OCI-LY3 (cell line): ENCODE measurements at regions not wholly inside any gene's neighbourhood (a gene's known extent, or its start where the extent isn't known, plus 50 kb on each side); places are given as distances from the start of the nearest gene placed in this dataset.

Experiments used
- H2AFZ ChIP-seq: fragments of 200-600, 300-600 bp; shearing (Covaris generic); 2 replicates; pipeline ENCODE4 v1.6.0; 2014; ENCODE audit warnings: antibody characterized with exemption, low read depth, low read length
- H3K27ac ChIP-seq: fragments of 200-600, 300-600 bp; sonication (generic); 2 replicates; pipeline ENCODE4 v1.5.1; 2014; ENCODE audit warnings: mild to moderate bottlenecking, low read length, moderate library complexity, mixed read lengths
- H3K27me3 ChIP-seq: fragments of 200-600, 300-600 bp; sonication (generic); 2 replicates; pipeline ENCODE4 v1.6.1; 2014; ENCODE audit warnings: low read depth, low read length, mixed read lengths
- H3K36me3 ChIP-seq: fragments of 200-600, 300-600 bp; sonication (generic); replicated peaks from 2 replicates; pipeline ENCODE3; 2014; ENCODE audit warnings: low read depth, low read length, mixed read lengths
- H3K4me1 ChIP-seq: fragments of 300-600, 200-600 bp; sonication (generic); 2 replicates; pipeline ENCODE4 v1.6.1; 2014; ENCODE audit warnings: low read length, mixed read lengths
- H3K4me2 ChIP-seq: fragments of 200-600, 300-600 bp; sonication (generic); 2 replicates; pipeline ENCODE4 v1.6.1; 2014; ENCODE audit warnings: low read length, mixed read lengths
- H3K4me3 ChIP-seq: fragments of 300-600, 200-600 bp; sonication (generic); 2 replicates; pipeline ENCODE4 v1.5.1; 2014; ENCODE audit warnings: antibody characterized with exemption, mild to moderate bottlenecking, low read length, moderate library complexity
- H3K79me2 ChIP-seq: fragments of 300-600, 200-600 bp; shearing (Covaris generic); 2 replicates; pipeline ENCODE4 v1.6.1; 2014; ENCODE audit warnings: mild to moderate bottlenecking, low read length, mixed read lengths
- H3K9ac ChIP-seq: fragments of 300-600, 200-600 bp; shearing (Covaris generic); 2 replicates; pipeline ENCODE4 v1.6.0; 2014; ENCODE audit warnings: mild to moderate bottlenecking, low read length, moderate library complexity
- H3K9me3 ChIP-seq: fragments of 200-600, 300-600 bp; shearing (Covaris generic); 2 replicates; pipeline ENCODE4 v1.6.1; 2014; ENCODE audit warnings: low read length, mixed read lengths; ENCODE audit not compliant: insufficient read depth
- H4K20me1 ChIP-seq: fragments of 200-600, 300-600 bp; sonication (generic); 2 replicates; pipeline ENCODE4 v1.6.1; 2016; ENCODE audit warnings: low read length, mixed read lengths; ENCODE audit not compliant: insufficient read depth
- CTCF ChIP-seq: fragments of 200-600, 300-600 bp; sonication (generic); IDR thresholded peaks from 2 replicates; pipeline ENCODE4 v1.5.1; 2014; ENCODE audit warnings: antibody characterized with exemption, low read length, low read depth
- EZH2phosphoT487 ChIP-seq: fragments of 200-600 bp; shearing (Covaris generic); IDR thresholded peaks from 2 replicates; pipeline ENCODE4 v1.6.1; 2018; ENCODE audit warnings: antibody characterized with exemption, mixed run types, low read depth

GRCh38 chr20:21632735-21633053, 72.8 kb upstream of the PAX1 start:
- no peaks in the 10 kb centered on the region for H3K36me3 ChIP-seq
- H3K4me3 ChIP-seq = no peak overlapping the region
- H3K9me3 ChIP-seq = no peaks in the 10 kb centered on the region
- H4K20me1 ChIP-seq = no peaks in the 10 kb centered on the region
- no peak overlapping the region for H3K4me2 ChIP-seq
- H3K9ac ChIP-seq = no peak overlapping the region
- no peak overlapping the region for H2AFZ ChIP-seq
- no peaks in the 10 kb centered on the region for H3K79me2 ChIP-seq
- H3K27ac ChIP-seq = no peak overlapping the region
- no peaks in the 10 kb centered on the region for H3K4me1 ChIP-seq
- H3K27me3 ChIP-seq = peaks cover 10% of the 10 kb centered on the region; the same call in 1 of the 2 replicates
- TF ChIP-seq EZH2phosphoT487 (no peak), CTCF (no peak)

GRCh38 chr20:21632031-21632734, 73.3 kb upstream of the PAX1 start:
- Histone ChIP-seq H3K4me3 (no peak overlapping the region), H3K27me3 (peaks cover 10% of the 10 kb centered on the region; the same call in 1 of the 2 replicates), H3K9me3 (no peaks in the 10 kb centered on the region), H2AFZ (no peak overlapping the region), H3K36me3 (no peaks in the 10 kb centered on the region), H3K4me2 (no peak overlapping the region), H3K4me1 (no peaks in the 10 kb centered on the region), H4K20me1 (no peaks in the 10 kb centered on the region), H3K79me2 (no peaks in the 10 kb centered on the region), H3K9ac (no peak overlapping the region), H3K27ac (no peak overlapping the region)
- TF ChIP-seq CTCF (no peak), EZH2phosphoT487 (no peak)

- Histone ChIP-seq H3K27me3 (peaks cover 16% of the 10 kb centered on the region; the same call in 1 of the 2 replicates), H3K4me2 (no peak overlapping the region), H2AFZ (no peak overlapping the region), H3K4me3 (no peak overlapping the region), H4K20me1 (no peaks in the 10 kb centered on the region), H3K9ac (no peak overlapping the region), H3K4me1 (no peaks in the 10 kb centered on the region), H3K79me2 (no peaks in the 10 kb centered on the region), H3K27ac (no peak overlapping the region), H3K36me3 (no peaks in the 10 kb centered on the region), H3K9me3 (no peaks in the 10 kb centered on the region)
- TF ChIP-seq EZH2phosphoT487 (no peak), CTCF (no peak)
These were observed 76.7 kb upstream of the PAX1 start for GRCh38 chr20:21628800-21629199.

- Histone ChIP-seq H3K9me3 (no peaks in the 10 kb centered on the region), H3K27me3 (peaks cover 12% of the 10 kb centered on the region; the same call in 1 of the 2 replicates), H3K9ac (no peak overlapping the region), H4K20me1 (no peaks in the 10 kb centered on the region), H3K27ac (no peak overlapping the region), H2AFZ (no peak overlapping the region), H3K4me3 (no peak overlapping the region), H3K4me2 (no peak overlapping the region), H3K4me1 (no peaks in the 10 kb centered on the region), H3K79me2 (no peaks in the 10 kb centered on the region), H3K36me3 (no peaks in the 10 kb centered on the region)
- TF ChIP-seq EZH2phosphoT487 (no peak), CTCF (no peak)
These were observed 81.7 kb upstream of the PAX1 start for GRCh38 chr20:21623781-21624094.
